Stimulated activated CD4-positive, alpha-beta T cell treated with anti-CD3 and anti-CD28 coated beads, Interleukin-15, amount 100 ng/mL, for 24 hours (primary cell): ENCODE measurements at regions not wholly inside any gene's neighbourhood (a gene's known extent, or its start where the extent isn't known, plus 50 kb on each side); places are given as distances from the start of the nearest gene placed in this dataset.

ENCODE experiments used
- DNase-seq: peaks from one replicate; pipeline ENCODE4 v3.0.0-alpha.2; 2020

GRCh38 chrX:150308532-150309157 is 54.5 kb upstream of the MAMLD1 start:
- no peak for DNase-seq

GRCh38 chrX:150310417-150310816 is 52.7 kb upstream of the MAMLD1 start:
- no peak for DNase-seq

GRCh38 chrX:150310881-150311280 is 52.2 kb upstream of the MAMLD1 start:
- no peak for DNase-seq

GRCh38 chrX:150312931-150313330 is 50.2 kb upstream of the MAMLD1 start:
- no peak for DNase-seq
